ENCODE measurements at regions not wholly inside any gene's neighbourhood (a gene's known extent, or its start where the extent isn't known, plus 50 kb on each side); places are given as distances from the start of the nearest gene placed in this dataset.
"Not testable (repeated sequence)": the region's sequence is repeated elsewhere in the genome, so short reads cannot be mapped to it uniquely, and the experiment has no call there.

DNA sequence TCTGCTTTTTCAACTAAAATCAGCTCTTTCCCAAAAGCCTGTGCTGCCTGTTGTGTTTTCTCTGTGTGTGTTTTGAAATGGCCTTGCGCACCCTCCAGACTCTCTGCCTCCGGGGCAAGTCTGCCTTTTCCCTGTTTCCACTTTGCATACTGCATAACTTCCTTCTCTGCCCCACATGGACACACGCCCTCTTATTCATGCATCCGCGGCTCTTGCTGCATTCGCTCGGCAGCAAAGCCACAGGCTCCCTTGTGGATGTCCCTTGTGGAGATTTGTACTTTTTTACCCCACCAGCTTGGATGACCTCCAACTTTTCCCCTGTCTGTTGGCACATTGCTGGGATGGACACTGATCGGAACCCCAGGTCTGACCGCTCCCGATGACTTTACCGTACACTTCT lies 147.6 kb downstream of the ADSS2 start:
- TF ChIP-seq, protein P1, sequence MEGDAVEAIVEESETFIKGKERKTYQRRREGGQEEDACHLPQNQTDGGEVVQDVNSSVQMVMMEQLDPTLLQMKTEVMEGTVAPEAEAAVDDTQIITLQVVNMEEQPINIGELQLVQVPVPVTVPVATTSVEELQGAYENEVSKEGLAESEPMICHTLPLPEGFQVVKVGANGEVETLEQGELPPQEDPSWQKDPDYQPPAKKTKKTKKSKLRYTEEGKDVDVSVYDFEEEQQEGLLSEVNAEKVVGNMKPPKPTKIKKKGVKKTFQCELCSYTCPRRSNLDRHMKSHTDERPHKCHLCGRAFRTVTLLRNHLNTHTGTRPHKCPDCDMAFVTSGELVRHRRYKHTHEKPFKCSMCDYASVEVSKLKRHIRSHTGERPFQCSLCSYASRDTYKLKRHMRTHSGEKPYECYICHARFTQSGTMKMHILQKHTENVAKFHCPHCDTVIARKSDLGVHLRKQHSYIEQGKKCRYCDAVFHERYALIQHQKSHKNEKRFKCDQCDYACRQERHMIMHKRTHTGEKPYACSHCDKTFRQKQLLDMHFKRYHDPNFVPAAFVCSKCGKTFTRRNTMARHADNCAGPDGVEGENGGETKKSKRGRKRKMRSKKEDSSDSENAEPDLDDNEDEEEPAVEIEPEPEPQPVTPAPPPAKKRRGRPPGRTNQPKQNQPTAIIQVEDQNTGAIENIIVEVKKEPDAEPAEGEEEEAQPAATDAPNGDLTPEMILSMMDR (IDR thresholded peaks at IDR 0.05; ENCODE audit: insufficient read depth, low read length, poor library complexity, severe bottlenecking), result no peak
- H3K27me3 ChIP-seq (replicated peaks; ENCODE audit: control insufficient read depth, insufficient read depth, low read length), result no peaks in the 10 kb centered on the region
- H3K36me3 ChIP-seq (ENCODE audit: control insufficient read depth, insufficient read depth, low read length), result no peaks in the 10 kb centered on the region
- no peak for DNase-seq (ENCODE audit: extremely low read depth, insufficient read length)
- H3K4me3 ChIP-seq (replicated peaks; ENCODE audit: low read depth, low read length), result no peak overlapping the region

DNA sequence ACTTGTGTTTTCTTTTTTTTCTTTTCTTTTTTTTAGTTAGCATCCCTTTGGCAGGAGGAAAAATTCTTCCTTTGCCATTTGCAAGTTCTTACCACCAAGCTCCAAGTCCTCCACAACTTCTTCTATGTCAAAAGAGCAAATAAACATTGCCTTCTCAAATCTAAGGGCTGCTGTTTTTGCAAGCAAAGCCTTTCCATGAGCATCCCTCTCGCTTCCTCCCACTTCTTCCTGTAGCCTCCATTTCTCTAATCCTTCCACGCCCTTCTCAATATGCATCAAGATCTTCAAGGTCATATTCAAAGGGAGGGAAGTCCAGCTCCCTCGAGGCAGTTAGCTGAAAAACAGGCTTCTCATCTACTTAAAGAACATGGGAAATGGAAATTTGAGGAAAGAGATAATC lies 147.1 kb downstream of the ADSS2 start:
- TF ChIP-seq, protein P1 (IDR thresholded peaks at IDR 0.05; ENCODE audit: insufficient read depth, low read length, poor library complexity, severe bottlenecking), result no peak
- H3K27me3 ChIP-seq (replicated peaks; ENCODE audit: control insufficient read depth, insufficient read depth, low read length), result no peaks in the 10 kb centered on the region

DNA sequence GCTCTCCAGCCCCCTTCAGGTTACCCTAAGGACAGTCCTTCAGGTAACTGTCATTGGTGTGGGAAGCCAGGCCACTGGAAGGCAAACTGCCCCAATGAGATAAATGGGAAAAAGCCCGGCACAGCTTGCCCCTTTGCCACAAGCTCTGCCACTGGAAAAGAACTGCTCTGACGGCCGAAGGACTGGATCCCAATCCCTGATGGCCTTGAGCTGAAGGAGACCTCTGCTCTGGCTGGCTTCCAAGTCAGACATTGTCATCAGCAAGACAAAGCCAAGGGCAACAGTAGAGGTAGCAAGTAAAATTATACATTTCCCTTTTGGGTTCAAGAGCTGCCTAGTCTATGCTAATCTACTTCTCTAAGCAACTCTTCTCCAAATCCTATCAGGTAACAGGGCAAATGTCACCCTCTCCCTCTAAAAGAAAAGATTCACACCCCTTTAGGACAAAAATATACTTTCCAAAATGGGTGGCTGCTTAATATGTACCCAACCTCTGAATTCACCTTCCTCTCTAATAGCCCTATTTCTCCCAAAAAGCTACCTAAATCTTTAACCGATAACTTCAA lies 145.8 kb downstream of the ADSS2 start:
- H3K27me3 ChIP-seq (replicated peaks; ENCODE audit: control insufficient read depth, insufficient read depth, low read length), result no peaks in the 10 kb centered on the region
- TF ChIP-seq, protein P1 (IDR thresholded peaks at IDR 0.05; ENCODE audit: insufficient read depth, low read length, poor library complexity, severe bottlenecking), result no peak
- DNase-seq (ENCODE audit: extremely low read depth, insufficient read length), result no peak
- no peak overlapping the region for H3K4me3 ChIP-seq (replicated peaks; ENCODE audit: low read depth, low read length)
- H3K36me3 ChIP-seq (ENCODE audit: control insufficient read depth, insufficient read depth, low read length), result no peaks in the 10 kb centered on the region

More for the DNA sequence above, 147.1 kb downstream of the ADSS2 start:
- Histone ChIP-seq H3K36me3 (ENCODE audit: control insufficient read depth, insufficient read depth, low read length) (no peaks in the 10 kb centered on the region), H3K4me3 (replicated peaks; ENCODE audit: low read depth, low read length) (no peak overlapping the region)
- DNase-seq (ENCODE audit: extremely low read depth, insufficient read length), result no peak

DNA sequence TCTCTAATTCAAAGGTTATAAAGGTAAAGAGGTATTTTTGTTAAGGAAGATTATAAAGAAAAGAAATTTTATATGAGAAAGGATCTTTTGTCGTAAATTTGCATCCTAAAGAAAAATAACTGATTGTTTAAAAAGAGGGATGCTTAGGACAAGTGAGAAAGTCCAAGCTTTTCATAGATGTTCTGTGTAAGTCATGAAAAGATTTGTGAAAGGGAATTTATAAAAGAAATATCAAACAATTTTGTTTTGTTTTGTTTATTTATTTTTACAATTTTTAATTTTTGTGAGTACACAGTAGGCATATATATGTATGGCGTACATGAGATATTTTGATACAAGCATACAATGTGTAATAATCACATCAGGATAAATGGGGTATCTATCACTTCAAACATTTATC lies 145.2 kb downstream of the ADSS2 start:
- DNase-seq (ENCODE audit: extremely low read depth, insufficient read length), result no peak
- H3K4me3 ChIP-seq (replicated peaks; ENCODE audit: low read depth, low read length), result no peak overlapping the region
- TF ChIP-seq, protein P1 (IDR thresholded peaks at IDR 0.05; ENCODE audit: insufficient read depth, low read length, poor library complexity, severe bottlenecking), result no peak
- no peaks in the 10 kb centered on the region for H3K36me3 ChIP-seq (ENCODE audit: control insufficient read depth, insufficient read depth, low read length)
- no peaks in the 10 kb centered on the region for H3K27me3 ChIP-seq (replicated peaks; ENCODE audit: control insufficient read depth, insufficient read depth, low read length)

DNA sequence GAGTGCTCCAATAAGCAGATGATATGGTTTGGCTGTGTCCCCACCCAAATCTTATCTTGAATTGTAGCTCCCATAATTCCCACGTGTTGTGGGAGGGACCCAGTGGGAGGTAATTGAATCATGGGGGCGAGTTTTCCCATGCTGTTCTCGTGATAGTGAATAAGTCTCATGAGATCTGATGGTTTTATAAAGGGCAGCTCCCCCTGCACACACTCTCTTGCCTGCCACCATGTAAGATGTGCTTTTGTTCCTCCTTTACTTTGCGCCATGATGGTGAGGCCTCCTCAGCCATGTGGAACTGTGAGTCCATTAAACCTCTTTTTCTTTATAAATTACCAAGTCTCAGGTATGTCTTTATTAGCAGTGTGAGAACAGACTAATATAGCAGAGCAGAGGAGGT lies 142.5 kb downstream of the ADSS2 start:
- not testable (repeated sequence) for H3K36me3 ChIP-seq (ENCODE audit: control insufficient read depth, insufficient read depth, low read length); H3K27me3 ChIP-seq (replicated peaks; ENCODE audit: control insufficient read depth, insufficient read depth, low read length); H3K4me3 ChIP-seq (replicated peaks; ENCODE audit: low read depth, low read length); DNase-seq (ENCODE audit: extremely low read depth, insufficient read length)

DNA sequence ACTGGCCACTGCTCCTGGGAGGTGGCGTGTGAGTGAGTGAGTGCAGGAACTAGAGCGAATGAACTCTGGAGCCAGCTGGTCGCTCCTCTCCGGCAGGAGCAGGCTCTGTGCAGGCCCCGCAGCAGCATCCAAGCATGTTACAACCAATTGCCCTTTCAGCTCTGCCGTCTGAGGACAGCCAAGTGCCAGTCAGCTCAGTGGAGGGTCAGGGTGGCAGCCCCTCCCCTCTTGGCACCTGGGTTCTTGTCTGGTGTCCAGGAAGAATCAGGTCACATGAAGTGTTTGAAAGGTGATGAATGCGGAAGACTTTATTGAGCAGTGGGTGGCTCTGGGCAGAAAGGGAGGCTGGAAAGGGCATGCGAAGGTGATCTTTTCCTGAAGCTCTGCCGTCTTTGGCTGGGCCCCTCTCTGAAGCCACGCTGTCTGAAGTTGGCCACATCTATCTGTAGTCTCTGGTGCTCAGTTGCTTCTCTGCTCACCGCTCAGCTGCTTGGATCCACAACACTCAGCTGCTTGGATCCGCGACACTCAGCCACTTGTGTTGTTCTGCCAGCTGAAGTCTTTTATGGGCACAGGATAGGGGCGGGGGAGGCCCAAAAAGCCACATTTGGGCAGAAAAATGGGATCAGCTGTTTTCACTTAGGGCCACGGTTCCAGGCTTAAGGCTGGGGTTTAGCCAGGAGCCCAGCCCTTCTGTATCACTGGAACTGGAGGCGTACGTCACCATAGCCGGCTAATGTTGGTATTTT lies 139.8 kb downstream of the ADSS2 start:
- TF ChIP-seq, protein P1 (IDR thresholded peaks at IDR 0.05; ENCODE audit: insufficient read depth, low read length, poor library complexity, severe bottlenecking), result no peak
- Histone ChIP-seq H3K27me3 (replicated peaks; ENCODE audit: control insufficient read depth, insufficient read depth, low read length) (no peaks in the 10 kb centered on the region), H3K4me3 (replicated peaks; ENCODE audit: low read depth, low read length) (no peak overlapping the region), H3K36me3 (ENCODE audit: control insufficient read depth, insufficient read depth, low read length) (no peaks in the 10 kb centered on the region)
- DNase-seq (ENCODE audit: extremely low read depth, insufficient read length), result no peak
